ENCODE measurements at regions not wholly inside any gene's neighbourhood (a gene's known extent, or its start where the extent isn't known, plus 50 kb on each side); places are given as distances from the start of the nearest gene placed in this dataset.

GRCh38 chr6:40263970-40264369 is 323.2 kb downstream of the LRFN2 start:
- TF ChIP-seq CTCF (IDR thresholded peaks at IDR 0.05): no peak
- no peak for TF ChIP-seq POLR2A (IDR thresholded peaks at IDR 0.05)
